ENCODE measurements at regions not wholly inside any gene's neighbourhood (a gene's known extent, or its start where the extent isn't known, plus 50 kb on each side); places are given as distances from the start of the nearest gene placed in this dataset.

DNA sequence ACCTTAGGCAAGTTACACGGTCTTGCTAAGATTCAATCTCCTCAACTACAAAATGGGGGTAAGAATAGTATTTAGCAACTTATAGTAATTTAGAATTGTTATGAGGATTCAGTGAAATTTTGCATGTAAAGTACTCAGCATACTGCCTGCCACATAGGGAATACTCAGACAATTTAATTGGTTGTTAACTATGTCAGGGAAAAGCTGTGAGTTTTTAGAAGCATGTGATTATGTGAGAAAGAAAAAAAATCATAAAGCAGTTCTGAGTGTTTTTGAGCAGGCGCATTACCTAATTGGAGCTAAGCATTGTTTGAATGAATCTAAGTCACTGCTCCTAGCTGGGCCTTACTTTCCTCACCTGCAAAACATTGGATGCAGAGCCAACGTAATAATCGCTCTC is 287.3 kb upstream of the MTNR1B start:
- no peaks in the 10 kb centered on the region for H3K36me3 ChIP-seq
- WGBS, 2 donors (ENCODE audit: low coverage in 1 of 2) = 82 to 88% methylated on average over 4 of the region's 4 CpGs
- H3K4me1 ChIP-seq = no peaks in the 10 kb centered on the region
- no peaks in the 10 kb centered on the region for H3K9me3 ChIP-seq
- no peak for DNase-seq
- H3K27ac ChIP-seq = no peak overlapping the region
- in situ Hi-C loops (cut with MboI; ENCODE audit: low pct_ligation_motif_present in 1 of 4, low pct_unique_long_range_greater_than_20kb in 1 of 4, low sequenced_read_pairs in 3 of 4) (no loop called here), intact Hi-C loops (cut with DNase I; ENCODE audit: low total_unique reads) (no loop called here)
- TF ChIP-seq, protein P1, sequence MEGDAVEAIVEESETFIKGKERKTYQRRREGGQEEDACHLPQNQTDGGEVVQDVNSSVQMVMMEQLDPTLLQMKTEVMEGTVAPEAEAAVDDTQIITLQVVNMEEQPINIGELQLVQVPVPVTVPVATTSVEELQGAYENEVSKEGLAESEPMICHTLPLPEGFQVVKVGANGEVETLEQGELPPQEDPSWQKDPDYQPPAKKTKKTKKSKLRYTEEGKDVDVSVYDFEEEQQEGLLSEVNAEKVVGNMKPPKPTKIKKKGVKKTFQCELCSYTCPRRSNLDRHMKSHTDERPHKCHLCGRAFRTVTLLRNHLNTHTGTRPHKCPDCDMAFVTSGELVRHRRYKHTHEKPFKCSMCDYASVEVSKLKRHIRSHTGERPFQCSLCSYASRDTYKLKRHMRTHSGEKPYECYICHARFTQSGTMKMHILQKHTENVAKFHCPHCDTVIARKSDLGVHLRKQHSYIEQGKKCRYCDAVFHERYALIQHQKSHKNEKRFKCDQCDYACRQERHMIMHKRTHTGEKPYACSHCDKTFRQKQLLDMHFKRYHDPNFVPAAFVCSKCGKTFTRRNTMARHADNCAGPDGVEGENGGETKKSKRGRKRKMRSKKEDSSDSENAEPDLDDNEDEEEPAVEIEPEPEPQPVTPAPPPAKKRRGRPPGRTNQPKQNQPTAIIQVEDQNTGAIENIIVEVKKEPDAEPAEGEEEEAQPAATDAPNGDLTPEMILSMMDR (IDR thresholded peaks at IDR 0.05) = no peak
- TF ChIP-seq POLR2AphosphoS5 (IDR thresholded peaks at IDR 0.05) = no peak
- no peak for TF ChIP-seq EP300 (IDR thresholded peaks at IDR 0.05; ENCODE audit: low read depth)
- TF ChIP-seq POLR2A (IDR thresholded peaks at IDR 0.05) = no peak
- no peak overlapping the region for H3K4me3 ChIP-seq
- H3K27me3 ChIP-seq = no peaks in the 10 kb centered on the region

DNA sequence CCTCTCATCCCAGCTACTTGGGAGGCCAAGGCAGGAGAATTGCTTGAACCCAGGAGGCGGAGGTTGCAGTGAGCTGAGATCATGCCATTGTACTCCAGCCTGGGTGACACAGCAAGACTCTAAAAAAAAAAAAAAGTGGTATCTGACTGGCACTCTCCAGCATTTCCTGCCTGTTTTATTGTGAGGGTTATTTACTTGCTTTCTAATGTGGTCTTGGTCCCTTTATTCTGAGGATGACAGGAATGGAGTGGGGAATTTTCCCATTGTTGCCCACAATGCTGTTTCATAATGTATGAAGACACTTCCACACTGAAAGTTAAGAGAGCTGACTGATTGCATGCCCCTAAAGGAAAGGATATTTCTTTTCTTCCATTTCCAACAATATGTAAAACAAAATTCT is 286.5 kb upstream of the MTNR1B start:
- in situ Hi-C loops (cut with MboI; ENCODE audit: low pct_ligation_motif_present in 1 of 4, low pct_unique_long_range_greater_than_20kb in 1 of 4, low sequenced_read_pairs in 3 of 4) = no loop called here
- TF ChIP-seq POLR2AphosphoS5 (IDR thresholded peaks at IDR 0.05) (no peak), EP300 (IDR thresholded peaks at IDR 0.05; ENCODE audit: low read depth) (no peak)
- TF ChIP-seq, protein P1 (IDR thresholded peaks at IDR 0.05) = no peak
- Histone ChIP-seq H3K36me3 (no peaks in the 10 kb centered on the region), H3K27ac (no peak overlapping the region), H3K4me3 (no peak overlapping the region), H3K9me3 (no peaks in the 10 kb centered on the region), H3K27me3 (no peaks in the 10 kb centered on the region), H3K4me1 (no peaks in the 10 kb centered on the region)
- DNase-seq = no peak
- intact Hi-C loops (cut with DNase I; ENCODE audit: low total_unique reads) = no loop called here
- 90 to 100% methylated on average over 1 of the region's 1 CpG for WGBS, 2 donors (ENCODE audit: low coverage in 1 of 2)

- no peak overlapping the region for H3K4me3 ChIP-seq
- intact Hi-C loops (cut with DNase I; ENCODE audit: low total_unique reads) = no loop called here
- in situ Hi-C loops (cut with MboI; ENCODE audit: low pct_ligation_motif_present in 1 of 4, low pct_unique_long_range_greater_than_20kb in 1 of 4, low sequenced_read_pairs in 3 of 4) = no loop called here
- H3K27ac ChIP-seq = no peak overlapping the region
- H3K27me3 ChIP-seq = no peaks in the 10 kb centered on the region
- no peaks in the 10 kb centered on the region for H3K9me3 ChIP-seq
- no peaks in the 10 kb centered on the region for H3K4me1 ChIP-seq
- TF ChIP-seq EP300 (IDR thresholded peaks at IDR 0.05; ENCODE audit: low read depth) (no peak), POLR2AphosphoS5 (IDR thresholded peaks at IDR 0.05) (no peak), POLR2A (IDR thresholded peaks at IDR 0.05) (no peak)
- TF ChIP-seq, protein P1 (IDR thresholded peaks at IDR 0.05) = no peak
- H3K36me3 ChIP-seq = no peaks in the 10 kb centered on the region
- no peak for DNase-seq
- 91 to 94% methylated on average over 2 of the region's 2 CpGs for WGBS, 2 donors (ENCODE audit: low coverage in 1 of 2)
Measured at GRCh38 chr11:92685049-92685448, 284.4 kb upstream of the MTNR1B start.

GRCh38 chr11:92687724-92688123 is 281.7 kb upstream of the MTNR1B start:
- DNase-seq = no peak
- in situ Hi-C loops (cut with MboI; ENCODE audit: low pct_ligation_motif_present in 1 of 4, low pct_unique_long_range_greater_than_20kb in 1 of 4, low sequenced_read_pairs in 3 of 4) = no loop called here
- Histone ChIP-seq H3K36me3 (no peaks in the 10 kb centered on the region), H3K4me3 (no peak overlapping the region), H3K9me3 (no peaks in the 10 kb centered on the region), H3K27ac (no peak overlapping the region), H3K4me1 (no peaks in the 10 kb centered on the region), H3K27me3 (no peaks in the 10 kb centered on the region)
- intact Hi-C loops (cut with DNase I; ENCODE audit: low total_unique reads) = no loop called here
- 71 to 80% methylated on average over 3 to 4 of the region's 4 CpGs for WGBS, 2 donors (ENCODE audit: low coverage in 1 of 2)
- TF ChIP-seq POLR2A (IDR thresholded peaks at IDR 0.05) = no peak
- TF ChIP-seq, protein P1 (IDR thresholded peaks at IDR 0.05) = no peak
- TF ChIP-seq EP300 (IDR thresholded peaks at IDR 0.05; ENCODE audit: low read depth) = no peak
- TF ChIP-seq POLR2AphosphoS5 (IDR thresholded peaks at IDR 0.05) = no peak

All from transverse colon (tissue), 4 donors.